Hindlimb muscle (tissue), 1 donor: ENCODE measurements at regions not wholly inside any gene's neighbourhood (a gene's known extent, or its start where the extent isn't known, plus 50 kb on each side); places are given as distances from the start of the nearest gene placed in this dataset.

Experiments
- DNase-seq: peaks from one replicate; pipeline ENCODE4 v3.0.0-alpha.2; 2013

DNA sequence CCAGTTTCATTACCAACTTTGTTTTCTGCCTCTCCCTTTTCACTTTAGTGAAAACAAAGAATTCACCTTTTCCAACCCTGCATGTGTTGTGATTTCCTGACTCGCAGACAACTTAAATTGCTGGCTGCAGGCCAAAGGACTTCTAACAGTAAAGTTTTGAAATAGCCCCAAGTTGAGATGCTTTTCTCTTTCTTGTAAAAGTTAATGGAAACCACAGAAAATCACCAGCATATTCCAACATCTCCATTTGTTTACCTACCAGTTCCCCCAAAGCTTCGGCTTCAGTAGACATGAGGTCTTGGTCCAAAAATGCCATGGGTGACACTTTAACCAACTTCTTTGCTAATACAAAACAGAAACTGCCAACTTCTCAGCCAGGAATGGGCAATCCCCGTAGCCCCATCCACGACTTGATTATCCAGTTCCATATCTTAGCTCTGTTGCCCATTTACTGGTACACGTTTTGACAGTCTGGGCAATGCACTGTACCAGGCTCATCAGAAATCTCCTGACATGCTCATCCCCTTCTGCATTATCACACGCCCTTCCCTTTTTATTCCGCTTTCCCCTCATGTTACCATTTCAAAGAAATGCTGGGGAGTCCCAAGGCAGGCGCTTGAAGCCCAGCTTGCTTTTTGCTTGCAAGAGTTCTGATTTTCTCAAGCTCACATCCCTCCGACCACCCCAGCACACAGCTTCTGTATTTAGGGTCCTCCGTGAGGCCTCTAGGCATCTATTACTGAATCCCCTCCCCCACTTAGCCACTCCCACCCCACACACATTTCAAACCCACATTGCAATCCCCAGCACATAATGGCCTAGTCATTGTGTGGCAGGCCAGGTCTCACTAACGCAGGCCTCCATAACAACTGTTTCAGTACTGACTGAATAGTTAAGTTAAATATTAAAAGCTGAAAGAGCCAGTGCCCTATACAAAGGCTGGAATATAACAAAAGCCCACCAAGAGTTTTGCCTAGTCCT lies 137.9 kb upstream of the S100G start:
- DNase-seq: no peak

DNA sequence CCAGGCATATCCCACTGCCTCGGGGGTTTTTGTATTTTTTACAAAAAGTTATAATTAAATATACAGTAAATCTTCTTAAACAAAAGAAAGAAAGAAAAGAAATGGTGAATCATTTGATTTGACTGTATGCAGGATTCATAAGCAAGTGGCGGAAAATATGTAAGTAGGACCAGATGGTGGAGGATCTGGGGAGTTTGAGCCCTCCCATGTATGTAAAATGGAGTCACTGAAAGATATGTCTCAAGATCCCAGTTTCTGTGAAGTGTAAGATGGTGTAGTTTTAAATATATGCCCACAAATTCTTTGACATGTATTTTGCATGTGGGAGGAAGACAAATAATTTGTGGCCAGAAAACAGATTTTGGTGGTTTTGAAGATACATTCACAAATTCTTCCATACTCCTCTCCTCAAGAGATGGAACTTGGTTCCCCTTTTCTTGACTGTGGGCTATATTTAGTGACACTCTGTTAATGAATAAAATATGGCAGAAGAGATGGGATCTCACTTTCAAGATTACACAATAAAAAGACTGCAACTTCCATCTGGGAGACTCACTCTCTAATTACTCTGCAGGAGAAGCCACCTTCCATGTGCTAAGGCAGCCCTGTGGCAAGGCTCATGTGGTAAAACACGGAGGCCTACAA lies 133.6 kb upstream of the S100G start:
- DNase-seq: no peak

DNA sequence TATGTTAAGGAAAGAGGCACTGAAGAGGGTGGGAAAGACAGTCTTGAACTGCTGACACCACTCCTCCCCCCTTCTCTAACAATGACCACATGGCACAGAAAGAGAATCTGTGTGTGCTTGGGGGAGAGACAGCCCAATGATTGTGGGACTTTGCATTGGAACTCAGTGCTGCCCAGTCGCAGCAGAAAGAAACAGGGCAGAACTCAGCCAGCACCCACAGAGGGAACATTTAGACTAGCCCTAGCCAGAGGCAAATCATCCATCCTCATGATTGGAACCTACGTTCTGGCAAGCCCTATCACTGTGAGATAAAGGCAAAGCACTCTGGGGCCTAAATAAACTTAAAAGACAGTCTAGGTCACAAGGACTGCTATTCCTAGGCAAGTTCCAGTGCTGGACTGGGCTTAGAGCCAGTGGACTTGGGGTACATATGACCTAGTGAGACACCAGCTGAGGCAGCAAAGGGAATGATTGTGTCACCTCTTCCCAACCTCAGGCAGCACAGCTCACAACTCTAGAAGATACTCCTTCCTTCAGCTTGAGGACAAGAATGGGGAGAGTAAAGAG lies 132.8 kb upstream of the S100G start:
- no peak for DNase-seq

DNA sequence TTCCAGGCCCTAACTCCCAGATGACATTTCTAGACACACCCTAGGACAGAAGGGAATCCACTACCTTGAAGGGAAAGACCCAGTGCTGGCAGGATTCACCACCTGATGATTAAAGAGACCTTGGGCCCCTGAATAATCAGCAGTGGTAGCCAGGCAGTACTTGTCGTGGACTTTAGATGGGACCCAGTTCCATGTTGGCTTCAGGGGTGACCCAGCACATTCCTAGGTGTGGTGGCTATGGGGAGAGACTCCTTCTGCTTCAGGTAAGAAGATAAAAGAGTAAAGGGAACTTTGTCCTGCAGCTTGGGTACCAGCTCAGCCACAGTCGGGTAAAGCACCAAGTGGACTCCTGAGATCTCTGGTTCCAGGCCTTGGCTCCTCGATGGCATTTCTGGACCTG lies 131.8 kb upstream of the S100G start:
- DNase-seq: no peak

DNA sequence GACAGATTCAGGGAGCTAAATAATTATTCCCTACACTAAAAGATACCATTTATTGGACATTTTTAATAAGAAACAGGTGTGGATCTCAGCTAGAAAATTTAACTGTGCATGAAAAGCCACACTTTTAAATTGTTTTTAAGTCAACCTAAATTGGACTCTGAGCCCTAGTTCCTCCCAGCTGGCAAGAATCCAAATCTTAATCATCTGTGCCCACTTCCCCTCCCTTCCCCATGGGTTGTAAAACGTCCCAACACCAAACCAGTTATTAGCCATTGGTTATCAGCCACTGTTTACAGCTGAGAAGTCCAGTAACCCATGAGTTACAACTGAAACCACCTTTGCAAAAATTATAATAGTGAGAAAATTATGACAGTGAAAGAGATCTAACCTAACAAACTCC lies 125.6 kb upstream of the S100G start:
- DNase-seq: no peak

DNA sequence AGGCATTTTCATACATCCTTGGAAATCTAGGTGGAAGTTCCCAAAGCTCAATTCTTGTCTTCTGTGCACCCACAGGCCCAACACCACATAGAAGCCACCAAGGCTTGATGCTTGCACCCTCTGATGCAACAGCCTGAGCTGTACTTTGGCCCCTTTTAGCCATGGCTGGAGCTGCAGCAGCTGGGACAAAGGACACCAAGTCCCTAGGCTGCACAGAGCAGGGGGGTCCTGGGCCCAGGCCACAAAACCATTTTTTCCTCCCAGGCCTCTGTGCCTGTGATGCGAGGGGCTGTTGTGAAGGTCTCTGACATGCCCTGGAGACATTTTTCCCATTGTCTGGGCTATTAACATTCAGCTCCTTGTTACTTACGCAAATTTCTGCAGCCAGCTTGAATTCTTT lies 124.0 kb upstream of the S100G start:
- DNase-seq: no peak

DNA sequence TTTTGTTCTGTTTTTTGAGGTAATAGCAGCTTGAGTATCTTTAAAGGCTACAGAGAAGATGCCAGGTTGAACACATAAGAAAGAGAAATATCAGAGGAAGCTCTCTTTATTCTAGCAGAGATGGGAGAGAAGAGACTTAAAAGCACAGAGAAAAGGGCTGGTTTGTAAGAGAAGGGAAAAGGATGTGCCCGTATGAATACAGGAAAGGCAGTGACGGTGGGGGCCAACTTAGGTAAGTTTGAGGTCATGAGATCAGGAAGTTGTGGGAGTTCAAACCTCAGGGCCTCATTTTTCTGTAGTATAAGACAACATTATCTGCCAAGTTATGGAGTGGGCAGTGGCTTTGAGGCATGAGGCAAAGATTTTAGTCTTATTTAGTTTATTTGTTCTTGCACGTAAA lies 121.3 kb upstream of the S100G start:
- no peak for DNase-seq
